SK-N-SH (cell line): ENCODE measurements at regions not wholly inside any gene's neighbourhood (a gene's known extent, or its start where the extent isn't known, plus 50 kb on each side); places are given as distances from the start of the nearest gene placed in this dataset.

ENCODE experiments used
- CTCF ChIA-PET: fragments of 300-600, 350-600 bp; formaldehyde crosslinking; extraction: SDS; loops from one replicate; lab custom pipeline; 2021; lab: Yijun Ruan, JAX
- POLR2A ChIA-PET: fragments of 350-600 bp; sonication (Branson Sonifier 250); formaldehyde crosslinking; extraction: SDS; loops from one replicate; lab custom pipeline; 2020; ENCODE audit warnings: antibody characterized with exemption, inconsistent platforms; lab: Yijun Ruan, JAX
- DNase-seq: peaks from one replicate; pipeline ENCODE4 v3.0.0; 2012
- H2AFZ ChIP-seq: fragments of 200-600 bp; sonication (generic); 2 replicates; pipeline ENCODE4 v1.8.1; 2016; ENCODE audit warnings: antibody characterized with exemption, mild to moderate bottlenecking, low read depth
- H3F3A ChIP-seq: fragments of 200-600 bp; sonication (generic); replicated peaks from 2 replicates; pipeline ENCODE3; 2016; ENCODE audit warnings: antibody characterized with exemption, mild to moderate bottlenecking; ENCODE audit not compliant: insufficient read depth
- H3K27ac ChIP-seq, 2 experiments: fragments of 200-500 bp in 1 of 2; fragments of 200-600 bp in 1 of 2; sonication (Bioruptor generic) in 1 of 2; sonication (generic), shearing (Covaris generic) in 1 of 2; 2 replicates each; pipeline versions ENCODE4 v1.5.1 to v1.6.1; 2014 to 2016; ENCODE audit warnings: low read depth in 2 of 2, inconsistent platforms in 1 of 2, low read length in 1 of 2, mild to moderate bottlenecking in 1 of 2, mixed read lengths in 1 of 2
- H3K27me3 ChIP-seq: fragments of 200-600 bp; sonication (generic), shearing (Covaris generic); 2 replicates; pipeline ENCODE4 v1.6.1; 2016; ENCODE audit warnings: mixed run types; ENCODE audit not compliant: insufficient read depth
- H3K36me3 ChIP-seq, 2 experiments: fragments of 200-500 bp in 1 of 2; fragments of 200-600 bp in 1 of 2; sonication (Bioruptor generic) in 1 of 2; sonication (generic) in 1 of 2; replicated peaks in 1 of 2; 2 replicates each; pipeline versions ENCODE3 to v1.5.1; 2014 to 2016; ENCODE audit warnings: low read length in 1 of 2, mild to moderate bottlenecking in 1 of 2; ENCODE audit not compliant: insufficient read depth in 2 of 2, control insufficient read depth in 1 of 2
- H3K4me1 ChIP-seq, 2 experiments: fragments of 200-500 bp in 1 of 2; fragments of 200-600 bp in 1 of 2; sonication (Bioruptor generic) in 1 of 2; sonication (generic), shearing (Covaris generic) in 1 of 2; 2 replicates each; pipeline versions ENCODE4 v1.5.1 to v1.6.1; 2014 to 2016; ENCODE audit warnings: low read depth in 1 of 2, low read length in 1 of 2, mixed run types in 1 of 2; ENCODE audit not compliant: insufficient read depth in 2 of 2, control insufficient read depth in 1 of 2
- H3K4me2 ChIP-seq: fragments of 200-600 bp; sonication (generic), shearing (Covaris generic); 2 replicates; pipeline ENCODE4 v1.6.1; 2017; ENCODE audit warnings: mixed run types
- H3K4me3 ChIP-seq, 2 experiments: fragments of 200-500 bp in 1 of 2; fragments of 200-600 bp in 1 of 2; sonication (Bioruptor generic) in 1 of 2; sonication (generic), shearing (Covaris generic) in 1 of 2; 2 replicates each; pipeline versions ENCODE4 v1.5.1 to v1.8.1; 2014 to 2016; ENCODE audit warnings: low read depth in 2 of 2, inconsistent platforms in 1 of 2, low read length in 1 of 2, mild to moderate bottlenecking in 1 of 2, mixed read lengths in 1 of 2, moderate library complexity in 1 of 2
- H3K79me2 ChIP-seq: fragments of 200-600 bp; sonication (generic); 2 replicates; pipeline ENCODE4 v1.8.1; 2017; ENCODE audit warnings: mild to moderate bottlenecking; ENCODE audit not compliant: insufficient read depth
- H3K9ac ChIP-seq: fragments of 200-600 bp; sonication (generic); 2 replicates; pipeline ENCODE4 v1.6.1; 2017; ENCODE audit warnings: mixed run types
- H3K9me2 ChIP-seq: fragments of 200-600 bp; sonication (generic); 2 replicates; pipeline ENCODE4 v1.6.1; 2017; ENCODE audit warnings: mixed run types
- H3K9me3 ChIP-seq: fragments of 200-600 bp; sonication (generic); 2 replicates; pipeline ENCODE4 v1.6.1; 2017; ENCODE audit warnings: mixed run types, mild to moderate bottlenecking, moderate library complexity
- H4K20me1 ChIP-seq: fragments of 200-600 bp; sonication (generic); 2 replicates; pipeline ENCODE4 v1.6.1; 2017; ENCODE audit warnings: mild to moderate bottlenecking, mixed run types; ENCODE audit not compliant: insufficient read depth
- ELF1 ChIP-seq: IDR thresholded peaks from 2 replicates; pipeline ENCODE4 v1.4.0; 2012
- EZH2phosphoT487 ChIP-seq: fragments of 200-600 bp; sonication (generic); IDR thresholded peaks from 2 replicates; pipeline ENCODE4 v1.6.1; 2017; ENCODE audit warnings: low read depth, mixed run types, mild to moderate bottlenecking, antibody characterized with exemption, moderate library complexity, borderline replicate concordance
- FOXJ3 ChIP-seq: sonication (generic); formaldehyde crosslinking; IDR thresholded peaks from 2 replicates; pipeline ENCODE4 v1.5.1; 2020; ENCODE audit warnings: mild to moderate bottlenecking, missing genetic modification reagents
- FOXM1 ChIP-seq: IDR thresholded peaks from 2 replicates; pipeline ENCODE4 v1.4.0; 2012; ENCODE audit warnings: low read depth, mild to moderate bottlenecking
- GABPA ChIP-seq: IDR thresholded peaks from 2 replicates; pipeline ENCODE4 v1.4.0; 2012; ENCODE audit warnings: low read depth, mild to moderate bottlenecking
- GATA2 ChIP-seq: sonication (generic); formaldehyde crosslinking; IDR thresholded peaks from 2 replicates; pipeline ENCODE4 v1.5.0; 2020; ENCODE audit warnings: mild to moderate bottlenecking, missing genetic modification reagents
- JUND ChIP-seq: IDR thresholded peaks from 2 replicates; pipeline ENCODE4 v1.4.0; 2012
- MAX ChIP-seq: IDR thresholded peaks from 2 replicates; pipeline ENCODE4 v1.4.0; 2012; ENCODE audit warnings: low read depth
- MEF2A ChIP-seq: IDR thresholded peaks from 2 replicates; pipeline ENCODE4 v1.4.0; 2012; ENCODE audit warnings: low read depth, borderline replicate concordance
- NFIC ChIP-seq: IDR thresholded peaks from 2 replicates; pipeline ENCODE4 v1.4.0; 2012; ENCODE audit warnings: borderline replicate concordance
- NRF1 ChIP-seq: IDR thresholded peaks from 2 replicates; pipeline ENCODE4 v1.6.1; 2012; ENCODE audit warnings: low read depth, mild to moderate bottlenecking, low read length
- PBX3 ChIP-seq: IDR thresholded peaks from 2 replicates; pipeline ENCODE4; 2012
- RAD21 ChIP-seq: IDR thresholded peaks from 2 replicates; pipeline ENCODE4 v1.6.1; 2012; ENCODE audit warnings: mild to moderate bottlenecking, low read length
- RCOR1 ChIP-seq: fragments of 150-350 bp; IDR thresholded peaks from 2 replicates; pipeline ENCODE4 v1.6.1; 2017; ENCODE audit warnings: antibody characterized with exemption, low read length
- RFX5 ChIP-seq: IDR thresholded peaks from 2 replicates; pipeline ENCODE4 v1.6.1; 2012; ENCODE audit warnings: mild to moderate bottlenecking, improper control_type of control experiment, low read length
- SIN3A ChIP-seq: IDR thresholded peaks from 2 replicates; pipeline ENCODE4 v1.6.1; 2012; ENCODE audit warnings: low read depth, mild to moderate bottlenecking, low read length, moderate library complexity, borderline replicate concordance
- SMC3 ChIP-seq: IDR thresholded peaks from 2 replicates; pipeline ENCODE4 v1.6.1; 2012; ENCODE audit warnings: low read depth, low read length, improper control_type of control experiment
- TCF12 ChIP-seq: IDR thresholded peaks from 2 replicates; pipeline ENCODE4 v1.4.0; 2012
- USF1 ChIP-seq: IDR thresholded peaks from 2 replicates; pipeline ENCODE4 v1.4.0; 2012; ENCODE audit warnings: low read depth, borderline replicate concordance
- USF2 ChIP-seq: fragments of 150-350 bp; IDR thresholded peaks from 2 replicates; pipeline ENCODE4 v1.6.1; 2017; ENCODE audit warnings: antibody characterized with exemption, low read length, low read depth, borderline replicate concordance
- ZBTB33 ChIP-seq: IDR thresholded peaks from 2 replicates; pipeline ENCODE4 v1.4.0; 2012; ENCODE audit warnings: low read depth, borderline replicate concordance
- WGBS: methylation state at CpG from one replicate; pipeline ENCODE4 v1.1.6; 2017; ENCODE audit warnings: low lambda C conversion rate; 5-methylcytosine and 5-hydroxymethylcytosine counted together

GRCh38 chr2:138280999-138281695 is 220.4 kb upstream of the SPOPL start:
- DNase-seq, result no peak
- ChIA-PET POLR2A (no interaction called here), CTCF (interaction anchor here (1.4 kb wide), 1 partner anchor 11 kb away, joined by 3 read pairs; no protein-coding TSS in a partner anchor)
- Histone ChIP-seq H3F3A (no peaks in the 10 kb centered on the region), H3K4me2 (no peak overlapping the region), H3K4me1 (peaks cover 2 to 5% of the 10 kb centered on the region in 2 experiments), H3K4me3 (no peak overlapping the region), H3K9ac (no peak overlapping the region), H3K36me3 (no peaks in the 10 kb centered on the region), H3K27me3 (no peaks in the 10 kb centered on the region), H4K20me1 (no peaks in the 10 kb centered on the region), H2AFZ (no peak overlapping the region), H3K9me2 (no peaks in the 10 kb centered on the region), H3K79me2 (no peaks in the 10 kb centered on the region), H3K9me3 (no peaks in the 10 kb centered on the region), H3K27ac (no peak overlapping the region)
- TF ChIP-seq SMC3 (no peak), USF2 (no peak), GATA2 (CRISPR knock-in tag) (no peak), MEF2A (no peak), JUND (no peak), EZH2phosphoT487 (no peak), MAX (no peak), RCOR1 (no peak), GABPA (no peak), NFIC (no peak), FOXM1 (no peak), PBX3 (no peak), FOXJ3 (CRISPR knock-in tag) (no peak)
- 93% methylated on average over 1 of the region's 1 CpG for WGBS

- H3K27me3 ChIP-seq, result no peaks in the 10 kb centered on the region
- no peaks in the 10 kb centered on the region for H3K79me2 ChIP-seq
- no peaks in the 10 kb centered on the region for H3K9me3 ChIP-seq
- DNase-seq, result no peak
- H4K20me1 ChIP-seq, result no peaks in the 10 kb centered on the region
- no peak overlapping the region for H3K4me3 ChIP-seq
- no peak overlapping the region for H2AFZ ChIP-seq
- H3F3A ChIP-seq, result no peaks in the 10 kb centered on the region
- no peak overlapping the region for H3K4me2 ChIP-seq
- peaks cover 0 to 2% of the 10 kb centered on the region in 2 experiments; a peak in 2 of 4 replicates for H3K4me1 ChIP-seq
- no peaks in the 10 kb centered on the region for H3K36me3 ChIP-seq
- H3K27ac ChIP-seq, result no peak overlapping the region
- no peaks in the 10 kb centered on the region for H3K9me2 ChIP-seq
- ChIA-PET POLR2A (no interaction called here), CTCF (interaction anchor here (0.6 to 1.4 kb wide), 4 partner anchors 12 to 597 kb away, joined by 3 to 4 read pairs (median 3); no protein-coding TSS in a partner anchor)
- WGBS, result 85% methylated on average over 5 of the region's 5 CpGs
- no peak overlapping the region for H3K9ac ChIP-seq
- no peak for TF ChIP-seq TCF12
- no peak for TF ChIP-seq ELF1
- no peak for TF ChIP-seq RAD21
- TF ChIP-seq RFX5, result no peak
- no peak for TF ChIP-seq PBX3
- no peak for TF ChIP-seq NRF1
- TF ChIP-seq SIN3A, result no peak
- TF ChIP-seq SMC3, result no peak
- no peak for TF ChIP-seq USF1
- TF ChIP-seq GABPA, result no peak
- no peak for TF ChIP-seq ZBTB33
- TF ChIP-seq GATA2 (CRISPR knock-in tag), result no peak
- TF ChIP-seq EZH2phosphoT487, result no peak
These were observed 219.4 kb upstream of the SPOPL start for GRCh38 chr2:138282014-138282672.
